CD4-positive, alpha-beta T cell treated with Interleukin-6 at 100 ng/mL for 8 hours (primary cell): ENCODE measurements at regions not wholly inside any gene's neighbourhood (a gene's known extent, or its start where the extent isn't known, plus 50 kb on each side); places are given as distances from the start of the nearest gene placed in this dataset.
"Not testable (repeated sequence)": the region's sequence is repeated elsewhere in the genome, so short reads cannot be mapped to it uniquely, and the experiment has no call there.

Source experiments
- DNase-seq: peaks from one replicate; pipeline ENCODE4 v3.0.0-alpha.2; 2020; ENCODE audit warnings: mixed read lengths, low spot score

- DNase-seq: no peak
Measured at GRCh38 chr11:134866981-134867675, 455.1 kb upstream of the B3GAT1 start.

- no peak for DNase-seq
Measured at GRCh38 chr11:134866215-134866614, 454.2 kb upstream of the B3GAT1 start.

GRCh38 chr11:134864968-134865305 lies 452.9 kb upstream of the B3GAT1 start:
- no peak for DNase-seq

DNA sequence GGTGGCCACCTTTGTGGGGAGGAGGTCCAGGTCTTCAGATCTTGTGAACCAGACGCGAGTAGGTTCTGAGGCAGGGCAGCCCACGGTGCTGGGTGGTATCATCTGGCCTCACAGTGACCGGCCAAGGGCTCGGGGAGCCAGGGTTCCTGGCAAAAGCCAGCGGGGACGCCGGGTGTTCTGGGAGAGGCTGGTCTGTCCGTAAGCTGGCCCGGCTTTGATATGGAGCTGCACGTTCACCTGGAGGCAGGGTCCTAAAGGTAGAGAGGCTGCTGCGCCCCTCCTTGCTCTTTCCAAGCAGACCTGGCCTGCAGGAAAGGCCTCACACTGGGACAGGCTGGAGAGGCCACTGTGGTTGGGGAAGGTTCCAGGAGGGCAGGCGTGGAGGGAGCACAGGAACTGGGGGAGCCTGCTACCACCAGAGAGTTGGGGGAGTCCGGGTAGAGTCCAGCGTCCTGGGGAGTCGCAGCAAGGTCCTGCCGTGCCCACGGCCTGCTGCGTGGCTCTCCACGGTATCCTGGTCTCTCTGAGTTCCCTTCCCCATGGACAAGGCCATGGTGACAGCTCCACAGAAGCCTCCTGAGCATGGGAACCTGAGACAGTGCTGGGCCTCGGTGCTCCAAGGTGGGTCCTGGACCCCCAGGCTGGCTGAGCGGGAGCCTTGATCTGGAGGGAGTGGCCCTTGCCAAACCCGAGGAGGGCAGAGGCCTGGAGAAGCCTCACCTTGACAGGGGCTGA lies 452.4 kb upstream of the B3GAT1 start:
- no peak for DNase-seq

- DNase-seq: no peak
Measured at GRCh38 chr11:134863294-134863693, 451.3 kb upstream of the B3GAT1 start.

DNA sequence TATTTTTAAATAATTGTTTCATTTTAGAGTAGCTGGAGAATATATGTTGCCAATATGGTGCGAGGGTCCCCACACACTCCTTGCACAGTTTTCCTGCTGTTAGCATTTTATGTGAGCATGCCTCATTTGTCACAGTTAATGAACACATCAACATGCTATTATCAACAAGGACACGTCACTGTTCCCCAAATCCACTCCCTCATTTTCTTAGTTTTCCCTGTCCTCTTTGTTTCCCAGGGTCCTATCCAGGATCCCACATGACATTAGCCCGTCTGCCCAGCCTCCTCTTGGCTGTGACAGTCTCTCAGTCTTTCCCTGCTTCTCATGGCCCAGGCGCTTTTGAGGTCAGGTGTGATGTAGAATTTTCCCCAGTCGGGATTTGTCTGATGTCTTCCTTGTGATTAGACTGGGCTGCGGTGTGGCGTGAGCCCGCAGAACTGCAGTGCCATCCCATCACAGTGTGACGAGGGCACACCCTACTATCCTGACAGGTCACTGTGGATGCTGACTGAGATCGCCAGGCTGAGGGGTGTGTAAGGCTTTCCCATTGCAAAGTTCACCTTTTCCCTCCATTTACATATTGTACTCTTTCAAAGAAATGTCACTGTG lies 450.6 kb upstream of the B3GAT1 start:
- no peak for DNase-seq

DNA sequence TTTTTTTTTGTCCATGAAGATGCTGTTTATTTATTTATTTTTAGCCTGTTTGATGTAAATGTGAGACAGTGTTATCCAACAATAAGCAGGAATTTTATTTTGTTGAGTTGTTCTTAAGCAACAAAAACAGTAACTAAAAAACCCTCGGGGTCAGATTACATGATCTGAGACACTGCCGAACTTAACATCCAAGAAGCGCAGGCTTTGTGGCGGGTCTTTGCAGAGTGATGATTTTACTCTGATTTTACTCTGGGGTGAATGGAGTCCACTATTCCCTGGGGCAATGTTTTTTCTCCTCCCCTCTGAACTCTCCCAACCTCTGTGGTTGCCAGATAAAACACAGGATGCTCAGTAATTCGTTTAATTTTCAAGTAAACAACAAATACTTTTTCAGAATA lies 450.1 kb upstream of the B3GAT1 start:
- DNase-seq: no peak

- no peak for DNase-seq
Measured at GRCh38 chr11:134861490-134862104, 449.6 kb upstream of the B3GAT1 start.

- no peak for DNase-seq
Measured at GRCh38 chr11:134858783-134859480, 446.9 kb upstream of the B3GAT1 start.

DNA sequence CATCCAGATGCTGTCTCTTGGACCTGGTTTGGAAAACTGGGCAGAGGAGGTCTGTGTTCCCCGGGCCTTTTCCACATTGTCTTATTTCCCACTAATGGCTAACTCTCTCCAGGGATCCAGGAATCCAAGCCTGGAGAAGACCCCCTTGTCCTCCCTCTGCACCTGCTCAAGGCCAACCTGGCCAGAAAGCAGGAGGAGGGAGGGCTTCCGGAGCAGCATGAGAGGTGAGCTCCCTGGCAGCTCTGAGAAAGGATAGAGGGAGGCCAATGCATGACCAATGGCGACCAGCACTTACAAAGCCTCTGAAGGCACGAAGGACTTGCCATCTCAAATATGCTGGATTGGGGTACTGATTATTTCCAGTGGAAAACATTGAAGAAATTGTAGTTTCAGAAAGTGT lies 445.0 kb upstream of the B3GAT1 start:
- no peak for DNase-seq

- no peak for DNase-seq
Measured at GRCh38 chr11:134856056-134856971, 444.3 kb upstream of the B3GAT1 start.

DNA sequence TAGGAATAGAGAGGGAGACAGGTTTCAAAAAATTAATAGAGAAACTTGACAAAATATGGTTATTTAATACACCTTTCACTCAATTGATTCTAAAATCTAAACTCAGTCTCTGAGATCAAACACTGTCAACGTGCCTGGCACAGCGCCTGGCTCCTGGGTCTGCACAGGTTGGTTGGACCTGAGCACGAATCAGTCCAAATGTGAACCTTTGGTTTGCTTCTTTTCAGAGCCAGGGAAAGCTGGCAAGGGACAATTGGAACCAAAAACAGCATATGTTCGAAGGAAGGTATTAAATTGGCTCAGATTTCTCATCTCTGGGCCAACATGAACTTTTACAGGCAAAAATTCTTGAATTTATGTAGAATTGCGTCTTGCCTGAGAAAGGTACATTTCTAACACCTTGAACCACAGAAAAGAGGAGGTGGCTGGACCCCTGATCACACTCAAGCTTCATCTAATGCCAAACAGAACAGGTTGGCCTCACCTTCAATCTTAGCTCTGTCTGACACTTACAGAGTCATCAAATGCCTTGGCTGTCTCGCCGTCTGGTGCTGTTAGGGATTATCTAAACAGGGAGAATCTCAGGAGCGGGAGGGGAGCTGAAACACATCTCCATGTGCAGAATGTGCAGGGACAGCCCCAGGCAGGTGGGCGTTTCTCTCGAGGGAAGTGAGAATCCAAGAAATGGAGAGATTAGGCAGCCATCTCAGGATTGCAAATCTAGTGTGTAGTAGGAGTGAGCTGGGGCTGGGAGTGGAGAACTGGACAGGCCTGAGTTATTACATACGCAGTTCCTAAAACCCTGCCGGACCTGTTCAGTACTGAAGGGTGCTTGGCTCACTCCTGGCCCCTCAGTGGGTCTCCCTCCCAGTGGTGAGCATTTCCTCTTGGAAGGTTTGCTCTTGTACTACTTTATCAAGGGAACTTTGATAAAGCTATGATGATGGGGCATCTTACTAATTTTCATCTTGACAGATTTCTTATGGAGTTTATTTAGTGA lies 442.2 kb upstream of the B3GAT1 start:
- DNase-seq: no peak

- DNase-seq: not testable (repeated sequence)
Measured at GRCh38 chr11:134851503-134852224, 439.6 kb upstream of the B3GAT1 start.

DNA sequence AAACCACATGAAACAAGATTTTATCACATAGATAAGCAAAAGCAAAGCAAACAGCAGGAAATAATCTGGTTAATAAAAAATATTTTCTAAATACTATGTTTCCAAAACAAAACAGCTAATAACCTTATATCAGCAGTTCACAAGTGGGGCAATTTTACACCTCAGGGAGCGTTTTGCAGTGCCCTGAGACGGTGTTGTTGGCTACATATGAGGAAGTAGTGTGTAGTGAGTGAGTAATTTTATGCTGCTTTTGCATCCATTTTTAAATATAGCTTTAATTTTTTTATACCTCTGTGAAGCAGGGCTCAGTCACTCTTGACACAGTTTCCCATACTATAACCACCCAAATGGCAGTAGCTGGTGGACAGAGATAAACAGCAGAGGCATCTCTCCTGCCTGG lies 438.5 kb upstream of the B3GAT1 start:
- DNase-seq: no peak

- DNase-seq: no peak
Measured at GRCh38 chr11:134849833-134850232, 437.8 kb upstream of the B3GAT1 start.

DNA sequence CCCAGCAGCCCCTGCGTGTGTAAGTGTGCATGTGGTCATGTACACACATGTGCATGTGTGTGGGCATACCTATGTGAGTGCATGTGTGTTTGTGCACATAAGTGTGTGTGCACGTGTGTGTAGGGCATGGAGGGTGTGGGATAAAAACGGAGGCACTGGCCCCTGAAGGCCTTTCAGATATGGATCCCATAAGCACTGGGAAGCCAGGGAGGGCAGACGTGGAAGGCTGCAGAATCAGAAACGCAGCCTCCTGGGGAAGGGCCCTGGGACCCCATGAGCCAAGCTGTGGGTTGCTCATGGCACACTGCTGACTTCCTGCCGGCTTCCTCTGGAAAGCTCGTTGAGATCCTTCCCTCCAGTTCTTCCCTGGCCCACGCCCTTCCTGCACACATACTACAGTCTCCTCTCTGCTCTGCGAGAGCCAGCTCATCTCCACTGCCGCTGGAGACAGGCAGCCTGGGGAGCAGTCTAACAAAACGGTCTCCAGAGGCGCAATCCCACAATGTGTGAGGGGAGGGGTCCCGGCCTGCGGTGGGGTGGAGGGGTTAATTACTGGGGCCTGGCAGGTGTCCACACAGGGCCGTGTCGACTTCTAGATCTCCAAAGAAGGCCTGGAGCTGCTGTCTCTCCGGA lies 435.2 kb upstream of the B3GAT1 start:
- DNase-seq: no peak

DNA sequence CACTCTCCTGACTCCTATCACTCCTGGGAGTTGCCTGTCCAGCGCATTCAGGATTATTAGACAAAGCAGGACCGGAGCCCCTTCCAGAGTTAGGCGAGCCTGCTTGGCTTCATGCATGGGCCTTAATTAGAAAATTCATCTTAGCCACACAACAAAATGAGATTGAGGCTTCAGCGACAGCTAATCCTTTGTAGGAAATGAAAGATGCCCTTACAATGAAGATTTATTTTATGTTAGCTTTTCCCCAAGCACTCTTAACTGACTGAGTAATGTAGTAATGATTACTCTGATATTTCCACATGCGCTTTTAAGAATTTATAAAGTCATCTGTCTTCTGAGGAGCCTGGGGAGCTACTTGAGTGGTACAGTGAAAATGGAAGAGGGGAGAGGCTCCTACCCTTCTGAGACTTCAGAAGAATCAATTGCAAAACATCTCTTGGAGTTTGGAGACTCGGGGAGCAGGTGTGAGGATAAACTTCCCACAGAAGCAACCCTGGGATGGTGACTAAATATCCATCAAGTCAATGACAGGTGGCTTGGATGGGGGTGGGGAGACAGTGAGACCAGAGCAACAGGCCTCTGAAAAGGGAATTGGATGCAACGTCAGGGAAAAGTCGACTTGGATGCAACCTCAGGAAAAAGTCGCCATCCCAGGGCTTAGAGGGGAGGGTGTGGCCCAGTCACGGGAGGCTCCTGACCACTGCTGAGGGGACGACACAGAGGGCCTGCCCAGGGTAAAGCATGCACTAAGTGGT lies 434.5 kb upstream of the B3GAT1 start:
- DNase-seq: no peak
